ENCODE measurements at regions not wholly inside any gene's neighbourhood (a gene's known extent, or its start where the extent isn't known, plus 50 kb on each side); places are given as distances from the start of the nearest gene placed in this dataset.
"Not testable (repeated sequence)": the region's sequence is repeated elsewhere in the genome, so short reads cannot be mapped to it uniquely, and the experiment has no call there.

- in situ Hi-C loops (cut with MboI; ENCODE audit: low pct_unique_long_range_greater_than_20kb, low sequenced_read_pairs, unreplicated experiment) = no loop called here
- DNase-seq (ENCODE audit: low spot score) = no peak
- no peak for TF ChIP-seq CTCF (IDR thresholded peaks at IDR 0.05; ENCODE audit: extremely low read depth, insufficient read depth, missing control alignments)
Observed at GRCh38 chr12:30564394-30564793, 131.3 kb downstream of the IPO8 start.

- no peak for DNase-seq (ENCODE audit: low spot score)
- TF ChIP-seq CTCF (IDR thresholded peaks at IDR 0.05; ENCODE audit: extremely low read depth, insufficient read depth, missing control alignments) = no peak
- in situ Hi-C loops (cut with MboI; ENCODE audit: low pct_unique_long_range_greater_than_20kb, low sequenced_read_pairs, unreplicated experiment) = no loop called here
Observed at GRCh38 chr12:30548203-30548602, 147.5 kb downstream of the IPO8 start.

- no peak for DNase-seq (ENCODE audit: low spot score)
- in situ Hi-C loops (cut with MboI; ENCODE audit: low pct_unique_long_range_greater_than_20kb, low sequenced_read_pairs, unreplicated experiment) = no loop called here
- TF ChIP-seq CTCF (IDR thresholded peaks at IDR 0.05; ENCODE audit: extremely low read depth, insufficient read depth, missing control alignments) = no peak
Observed at GRCh38 chr12:30546121-30546520, 149.5 kb downstream of the IPO8 start.

GRCh38 chr12:30544704-30545103 lies 151.0 kb downstream of the IPO8 start:
- not testable (repeated sequence) for DNase-seq (ENCODE audit: low spot score)

GRCh38 chr12:30537228-30537627 lies 158.4 kb downstream of the IPO8 start:
- TF ChIP-seq CTCF (IDR thresholded peaks at IDR 0.05; ENCODE audit: extremely low read depth, insufficient read depth, missing control alignments) = no peak
- no peak for DNase-seq (ENCODE audit: low spot score)
- in situ Hi-C loops (cut with MboI; ENCODE audit: low pct_unique_long_range_greater_than_20kb, low sequenced_read_pairs, unreplicated experiment) = no loop called here

More at GRCh38 chr12:30544704-30545103, 151.0 kb downstream of the IPO8 start:
- in situ Hi-C loops (cut with MboI; ENCODE audit: low pct_unique_long_range_greater_than_20kb, low sequenced_read_pairs, unreplicated experiment) = not testable (repeated sequence)

- no peak for DNase-seq (ENCODE audit: low spot score)
- TF ChIP-seq CTCF (IDR thresholded peaks at IDR 0.05; ENCODE audit: extremely low read depth, insufficient read depth, missing control alignments) = no peak
Observed at GRCh38 chr12:30533558-30534265, 162.0 kb downstream of the IPO8 start.

GRCh38 chr12:30531731-30532678 lies 163.7 kb downstream of the IPO8 start:
- TF ChIP-seq CTCF (IDR thresholded peaks at IDR 0.05; ENCODE audit: extremely low read depth, insufficient read depth, missing control alignments) = no peak
- in situ Hi-C loops (cut with MboI; ENCODE audit: low pct_unique_long_range_greater_than_20kb, low sequenced_read_pairs, unreplicated experiment) = no loop called here
- no peak for DNase-seq (ENCODE audit: low spot score)

More at GRCh38 chr12:30533558-30534265, 162.0 kb downstream of the IPO8 start:
- in situ Hi-C loops (cut with MboI; ENCODE audit: low pct_unique_long_range_greater_than_20kb, low sequenced_read_pairs, unreplicated experiment) = no loop called here

All from GM13977 (cell line).